Left cardiac atrium (tissue), 4 donors: ENCODE measurements at regions not wholly inside any gene's neighbourhood (a gene's known extent, or its start where the extent isn't known, plus 50 kb on each side); places are given as distances from the start of the nearest gene placed in this dataset.

ENCODE experiments used
- ATAC-seq, 2 donors: fragments of 200-7000 bp; cut with Tn5 transposase; one replicate each; pipeline ENCODE4 v1.9.1; 2020; ENCODE audit warnings: mild to moderate bottlenecking in 2 of 2, moderate library complexity in 2 of 2
- DNase-seq: peaks from one replicate; pipeline ENCODE4 v3.0.0-alpha.2; 2020
- intact Hi-C, 2 donors: fragments of 100-400 bp; cut with DNase I; formaldehyde crosslinking; loops; one replicate each; pipeline versions ENCODE4 v1.14.1 to v1.15.1; 2022 to 2023
- donor health status: DM: no; HTN: yes; CAD: no.
- donor health status: DM: no; HTN: yes; CAD: no; lungs with severe emphysema.
- donor health status: DM: yes; HTN: yes; CAD: no.
- donor health status: Dilated cardiomyopathy.

DNA sequence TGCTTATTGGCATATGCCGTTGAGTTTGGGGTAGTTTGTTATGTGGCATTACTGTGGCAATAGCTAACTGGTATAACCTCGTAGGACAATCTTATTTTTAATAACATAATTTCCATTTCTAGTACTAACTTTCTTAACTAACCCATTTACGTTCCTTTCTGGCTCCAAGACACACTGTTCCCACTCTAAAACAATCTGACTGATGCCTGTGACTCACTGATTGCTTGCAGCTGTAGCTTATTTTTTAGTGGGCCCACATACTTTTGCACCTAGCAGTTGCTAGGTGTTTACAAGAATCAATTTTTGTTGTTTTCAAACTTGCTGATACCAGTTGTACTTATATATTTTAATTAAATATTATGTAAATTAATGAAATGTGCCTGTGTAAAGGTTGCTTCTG, 52.2 kb downstream of the FAT3 start:
- ATAC-seq (no peak), DNase-seq (no peak)
- intact Hi-C loops = no loop called here

DNA sequence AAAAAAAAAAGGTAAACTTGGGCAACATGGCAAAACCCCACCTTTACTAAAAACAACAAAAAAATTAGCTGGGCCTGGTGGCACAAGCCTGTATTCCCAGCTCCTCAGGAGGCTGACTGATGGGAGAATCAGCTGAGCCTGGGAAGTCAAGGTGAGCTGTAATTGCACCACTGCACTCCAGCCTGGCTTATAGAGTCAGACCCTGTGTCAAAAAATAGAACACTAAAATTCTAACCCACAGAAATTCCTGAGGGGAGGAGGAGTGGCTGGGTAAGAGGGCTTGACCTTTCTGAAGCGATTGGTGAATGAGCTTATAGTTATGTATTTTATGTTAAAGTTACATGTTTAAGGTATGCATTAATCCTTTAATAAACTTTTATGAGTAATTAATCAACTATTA, 53.3 kb downstream of the FAT3 start:
- DNase-seq (no peak), ATAC-seq (no peak)
- intact Hi-C loops = no loop called here

DNA sequence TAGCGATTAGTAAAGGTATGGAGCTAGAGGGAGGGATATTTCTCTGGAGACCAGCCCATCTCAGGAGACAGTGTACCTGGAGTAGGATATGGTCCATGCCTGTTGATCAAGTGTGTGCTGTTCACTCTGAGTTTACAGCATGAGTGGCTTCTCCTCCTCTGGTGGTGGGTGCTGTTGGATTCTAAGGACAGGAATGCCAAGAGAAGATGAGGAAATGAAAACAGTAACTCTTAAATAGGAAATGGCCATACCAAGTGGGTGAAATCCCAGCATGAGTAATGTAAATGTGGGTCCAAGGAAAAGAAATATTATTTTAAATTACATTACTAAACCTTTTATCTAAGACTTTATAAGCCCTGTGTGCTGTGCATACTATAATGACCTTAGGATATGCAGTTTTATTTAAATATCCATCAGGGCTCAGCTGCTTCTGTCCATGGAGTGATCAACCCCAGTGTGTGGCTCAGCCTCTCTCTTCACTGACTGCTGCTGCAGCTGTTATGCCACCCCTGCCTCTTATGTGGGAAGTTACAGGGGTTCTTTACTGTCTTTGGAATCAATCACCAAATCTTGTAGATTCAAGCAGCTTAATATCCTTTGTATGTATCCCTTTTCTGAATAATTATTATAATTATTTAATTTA, 54.3 kb downstream of the FAT3 start:
- no peak for ATAC-seq
- no peak for DNase-seq
- intact Hi-C loops = no loop called here

DNA sequence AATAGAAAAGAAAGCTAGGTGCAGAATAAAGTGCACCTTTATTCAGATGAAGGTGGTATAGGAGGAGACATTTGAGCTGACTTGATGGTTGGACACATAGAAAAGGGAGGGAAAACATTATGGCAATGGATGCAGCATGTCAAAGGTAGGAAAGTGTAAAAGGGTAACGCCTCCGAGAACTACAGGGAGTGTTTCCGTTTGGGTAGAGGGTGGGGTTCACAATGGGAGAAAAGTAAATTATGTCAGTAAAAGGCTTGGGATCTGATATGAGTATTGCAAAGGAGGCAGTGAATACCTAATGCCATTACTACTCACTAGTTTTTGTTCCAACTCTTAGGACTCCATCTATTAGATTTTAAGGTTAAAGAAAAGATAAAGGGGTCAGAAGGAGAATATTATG, 59.5 kb downstream of the FAT3 start:
- no peak for DNase-seq
- ATAC-seq = no peak
- intact Hi-C loops = no loop called here

DNA sequence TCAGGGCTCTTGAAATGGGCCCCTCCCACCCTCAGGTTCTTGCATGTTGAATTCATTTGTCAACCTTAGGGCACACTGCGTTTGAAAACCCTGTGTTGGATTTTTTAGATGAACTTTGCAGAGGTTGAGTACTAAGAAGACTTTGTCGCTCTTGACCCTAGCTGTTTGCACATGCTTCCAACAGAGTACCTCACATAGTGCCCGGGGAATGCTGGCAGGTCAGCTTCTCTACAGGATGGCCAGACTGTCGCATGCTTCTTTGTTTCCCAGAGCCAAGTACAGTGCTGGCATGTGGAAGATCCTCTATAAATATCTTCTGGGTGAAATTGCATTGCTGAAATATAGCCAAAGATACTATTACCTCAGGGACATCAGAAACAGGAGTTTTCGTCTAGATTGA, 59.9 kb downstream of the FAT3 start:
- intact Hi-C loops = no loop called here
- peak; percentile 65 to 77 for ATAC-seq
- DNase-seq = no peak

DNA sequence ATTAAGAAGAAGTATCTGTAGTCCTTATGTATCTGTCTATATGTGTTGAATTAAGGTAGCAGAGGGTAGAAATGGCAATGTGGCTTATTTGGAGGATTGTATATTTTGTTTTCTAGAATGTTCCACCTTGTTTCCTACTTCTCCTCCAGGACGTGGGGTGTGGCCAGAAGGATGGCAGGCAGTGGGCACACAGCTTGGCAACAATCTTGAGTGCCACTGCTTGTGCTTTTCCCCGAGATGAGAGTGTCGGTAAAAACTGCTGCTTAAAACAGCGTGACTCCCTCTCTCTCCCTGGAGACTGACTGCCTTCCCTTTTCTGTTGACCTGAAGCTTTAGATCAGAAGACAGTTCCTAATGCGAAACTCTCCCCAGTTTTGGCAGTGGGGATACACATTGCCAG, 61.2 kb downstream of the FAT3 start:
- intact Hi-C loops = no loop called here
- ATAC-seq (no peak), DNase-seq (no peak)

DNA sequence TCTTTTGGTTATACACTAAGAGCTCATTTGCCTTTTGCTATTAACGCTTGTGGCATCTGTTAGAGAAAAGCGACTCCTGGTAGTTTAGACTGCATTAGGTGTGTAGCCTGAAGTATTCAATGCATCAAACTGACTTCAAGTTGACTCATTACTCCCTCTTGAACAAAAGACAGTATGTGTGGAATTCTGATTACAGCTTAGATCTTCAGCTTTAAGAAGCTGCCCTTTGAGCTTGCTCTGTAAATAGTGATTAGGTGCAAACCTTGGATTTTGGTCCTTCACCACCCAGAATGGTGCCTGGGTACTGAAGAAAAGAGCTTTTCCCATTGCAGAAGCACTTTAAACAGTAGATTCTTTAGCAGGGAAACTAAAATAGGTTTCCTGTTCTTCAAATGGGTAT, 62.1 kb downstream of the FAT3 start:
- intact Hi-C loops = no loop called here
- ATAC-seq (no peak), DNase-seq (no peak)

DNA sequence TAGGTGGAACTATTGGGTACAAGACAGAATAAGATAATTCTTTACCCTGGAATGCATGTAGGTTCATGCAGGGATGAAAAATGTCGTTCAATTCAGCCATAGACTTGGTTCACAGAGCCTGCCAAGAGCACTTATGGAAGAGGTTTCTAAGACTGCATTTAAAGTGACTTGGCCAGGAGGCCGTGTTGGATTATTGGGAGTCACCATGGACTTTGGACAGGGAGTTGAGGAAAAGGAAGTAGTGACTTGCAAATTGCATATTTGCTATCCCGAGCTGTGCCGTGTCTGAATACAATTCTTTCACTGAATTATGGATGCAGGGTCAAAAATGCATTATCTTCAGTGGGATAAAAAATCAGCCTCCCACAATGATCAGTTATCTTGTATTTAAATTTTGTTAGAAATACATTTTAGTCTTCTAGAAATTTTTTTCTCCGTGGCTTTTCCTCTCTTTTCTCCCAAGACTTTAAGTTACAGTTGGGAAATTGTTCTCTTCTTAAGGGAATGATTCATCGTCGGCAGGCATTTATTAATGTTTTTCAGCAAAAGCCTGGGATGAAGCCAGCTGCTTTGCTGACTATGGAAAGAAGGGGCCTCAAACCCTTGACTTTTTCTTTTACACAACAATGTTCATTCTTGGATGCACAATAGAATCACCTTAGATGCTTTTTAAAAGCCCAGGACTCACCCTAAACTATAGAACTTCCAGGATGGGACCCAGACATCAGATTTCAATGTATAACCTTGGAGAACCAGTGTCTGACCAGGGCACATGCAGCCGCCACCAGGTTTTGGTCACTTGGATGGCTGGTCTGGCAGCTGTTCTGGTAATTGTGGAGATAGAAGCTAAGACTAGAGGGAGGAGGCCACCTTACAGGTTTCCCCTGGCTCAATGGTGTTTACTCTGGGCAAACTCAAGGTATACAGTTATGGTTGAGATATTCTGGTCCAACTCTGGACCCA, 70.8 kb downstream of the FAT3 start:
- ATAC-seq (no peak), DNase-seq (no peak)
- intact Hi-C loops = no loop called here

DNA sequence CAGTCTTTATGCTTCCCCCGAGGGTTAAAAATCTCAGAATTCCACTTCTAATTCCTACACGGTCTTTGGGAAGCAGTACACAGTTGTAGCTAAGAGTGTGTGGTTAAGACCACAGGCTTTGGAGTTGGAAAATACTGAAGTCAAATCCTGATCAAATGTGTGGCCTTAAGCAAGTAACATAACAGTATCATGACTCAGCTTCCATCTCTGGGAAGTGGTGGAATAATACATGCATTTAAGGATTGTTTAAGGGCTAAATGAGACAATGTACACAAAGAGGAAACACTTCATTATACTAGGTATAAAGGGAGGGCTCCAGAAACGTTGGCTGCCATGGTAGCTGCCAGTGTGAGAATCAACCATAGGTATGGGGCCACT, 71.5 kb downstream of the FAT3 start:
- ATAC-seq = no peak
- intact Hi-C loops = no loop called here
- DNase-seq = no peak

DNA sequence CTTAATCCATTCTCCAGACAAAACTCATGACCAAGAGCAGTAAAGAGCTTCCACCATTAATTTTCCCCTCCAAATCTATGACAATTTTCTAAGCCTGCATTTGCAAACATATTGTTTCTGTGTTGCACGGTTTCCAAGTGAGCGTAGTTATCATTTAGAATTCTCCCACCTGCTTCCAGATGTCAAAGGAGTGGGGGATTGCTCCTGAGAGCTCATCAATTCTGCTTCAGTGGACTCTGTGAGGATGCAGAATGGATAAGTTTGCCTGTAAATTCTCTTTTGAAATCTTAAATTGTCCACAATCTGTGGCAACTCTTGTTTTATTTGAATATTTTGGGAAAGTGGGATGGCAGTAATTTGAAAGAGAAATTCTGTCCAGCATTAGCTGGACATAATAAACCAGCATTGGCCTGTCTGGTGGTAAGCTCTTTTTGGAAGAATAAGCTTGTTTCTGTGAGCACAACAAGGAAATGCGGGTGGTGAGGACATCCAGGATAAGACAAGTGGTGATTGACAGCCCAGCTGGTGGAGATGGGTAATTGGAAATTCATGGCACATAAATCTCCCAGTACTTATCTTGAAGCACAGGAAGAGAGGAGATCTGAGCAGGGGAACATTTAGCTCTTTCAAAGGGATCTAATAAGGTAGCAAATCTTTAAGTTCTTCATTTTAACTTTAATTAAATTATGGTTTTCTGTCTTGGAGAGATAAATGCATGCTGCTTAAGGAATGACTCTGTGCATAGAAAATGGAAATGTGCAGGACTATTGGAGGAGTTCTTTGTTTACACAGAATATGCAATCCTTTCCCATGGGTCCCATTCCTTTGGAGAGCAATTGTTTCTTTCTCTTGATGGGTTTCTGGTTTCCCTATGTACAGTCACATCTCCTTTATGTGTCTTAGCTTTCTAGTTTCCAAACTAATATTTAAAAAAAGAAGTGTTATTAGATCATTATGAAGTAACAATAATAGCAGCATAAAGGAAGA, 73.2 kb downstream of the FAT3 start:
- DNase-seq (no peak), ATAC-seq (no peak)
- intact Hi-C loops = no loop called here

DNA sequence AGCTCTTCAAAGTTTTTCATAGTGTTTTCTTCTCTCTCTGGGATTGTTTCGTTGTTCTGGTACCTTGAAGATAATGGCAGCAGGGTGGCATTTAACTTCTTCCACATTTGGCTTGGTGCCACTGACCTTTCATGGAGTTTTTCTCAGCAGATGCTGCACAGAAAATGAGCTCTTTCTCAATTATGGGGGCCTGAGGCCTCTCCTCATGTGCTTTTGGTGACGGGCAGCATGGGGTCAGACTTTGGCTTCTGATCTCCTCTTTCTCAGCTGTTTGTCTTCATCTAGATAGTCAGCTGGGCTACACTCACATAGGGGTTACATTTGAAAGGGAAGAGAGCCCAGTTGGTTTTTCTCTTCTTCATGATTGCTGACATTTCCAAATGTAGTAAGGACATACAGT, 76.3 kb downstream of the FAT3 start:
- no peak for ATAC-seq
- intact Hi-C loops = no loop called here
- DNase-seq = no peak

DNA sequence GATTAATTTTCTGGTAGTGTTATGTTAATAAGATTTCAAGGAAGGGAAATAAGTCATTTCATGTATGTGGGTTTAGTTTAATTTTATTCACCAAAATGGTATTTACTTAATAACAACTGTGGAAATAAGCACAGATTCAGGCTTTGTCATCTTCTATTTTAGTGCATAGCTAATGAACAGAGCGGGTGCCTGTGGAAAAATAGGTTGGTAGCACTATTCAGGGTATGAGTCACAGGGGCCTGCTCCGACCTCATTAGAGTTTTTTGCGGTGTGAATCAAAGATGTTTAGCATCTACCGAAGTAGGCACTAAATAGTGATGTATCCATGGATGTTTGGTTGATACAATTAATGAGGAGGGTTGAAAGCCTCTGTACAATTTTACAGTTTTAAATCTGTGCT, 78.2 kb downstream of the FAT3 start:
- intact Hi-C loops = no loop called here

DNA sequence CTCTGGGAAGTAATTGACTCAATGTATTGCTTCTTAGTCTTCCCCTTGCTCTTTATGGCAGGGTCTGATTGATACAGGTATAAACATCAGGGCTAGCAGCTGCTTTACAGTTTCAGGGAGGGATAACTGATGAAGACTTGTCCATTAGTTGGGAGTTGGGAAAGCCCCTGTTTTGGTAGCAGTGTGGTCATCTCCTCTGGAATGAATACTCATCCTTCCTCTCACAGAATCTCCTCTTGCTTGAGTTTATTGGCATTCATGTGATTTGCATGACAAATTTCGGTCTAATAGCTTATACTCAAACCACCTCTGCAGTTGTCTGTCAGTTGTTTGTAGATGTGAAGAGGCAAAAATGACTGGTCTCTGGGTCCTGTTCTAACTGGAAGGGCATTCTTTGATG, 79.7 kb downstream of the FAT3 start:
- intact Hi-C loops = no loop called here
- ATAC-seq (no peak), DNase-seq (no peak)

More for the DNA sequence above, 78.2 kb downstream of the FAT3 start:
- no peak for ATAC-seq
- DNase-seq = no peak

DNA sequence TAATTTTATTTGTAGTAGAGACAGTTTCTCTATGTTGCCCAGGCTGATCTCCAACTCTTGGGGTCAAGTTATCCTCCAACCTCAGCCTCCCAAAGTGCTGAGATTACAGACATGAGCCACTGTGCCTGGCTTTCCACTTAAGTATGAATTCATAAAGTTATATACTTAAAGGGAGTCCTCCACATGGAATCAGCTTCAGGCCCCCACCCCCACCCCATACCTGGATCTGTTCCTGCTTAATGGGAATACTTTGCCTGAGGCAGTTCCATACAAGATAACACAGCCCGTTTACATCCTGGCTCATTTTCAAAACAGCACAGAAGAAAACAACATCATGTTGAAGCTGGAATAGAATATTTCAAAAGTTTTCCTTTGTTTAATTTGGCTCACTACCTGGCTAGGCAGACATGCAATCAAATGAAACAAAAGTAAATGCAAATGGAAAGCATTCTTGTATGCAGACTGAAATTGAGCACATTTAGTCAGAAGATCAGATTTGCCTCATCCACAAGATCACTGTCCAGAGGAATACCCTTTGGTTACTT, 82.4 kb downstream of the FAT3 start:
- intact Hi-C loops = no loop called here
- no peak for ATAC-seq
- DNase-seq = no peak

DNA sequence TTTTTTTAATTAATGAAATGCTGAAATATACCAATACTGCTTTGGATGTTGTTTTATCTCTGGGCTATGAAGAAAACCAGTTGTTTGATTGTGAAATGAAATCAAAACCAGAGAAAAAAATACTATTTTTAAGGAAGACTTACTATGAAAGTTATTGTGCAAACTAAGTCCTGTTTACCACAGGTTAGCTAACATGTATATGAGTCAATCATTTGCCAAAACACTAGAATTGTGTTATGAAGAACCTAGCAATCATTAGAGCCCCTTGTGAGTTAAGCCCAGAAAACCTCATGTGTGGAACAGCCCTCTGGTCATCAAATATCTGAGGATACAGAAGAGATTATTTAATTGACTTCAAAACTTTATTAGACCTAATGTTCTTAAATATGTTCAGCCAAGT, 83.7 kb downstream of the FAT3 start:
- intact Hi-C loops = no loop called here
- ATAC-seq = no peak
- no peak for DNase-seq

DNA sequence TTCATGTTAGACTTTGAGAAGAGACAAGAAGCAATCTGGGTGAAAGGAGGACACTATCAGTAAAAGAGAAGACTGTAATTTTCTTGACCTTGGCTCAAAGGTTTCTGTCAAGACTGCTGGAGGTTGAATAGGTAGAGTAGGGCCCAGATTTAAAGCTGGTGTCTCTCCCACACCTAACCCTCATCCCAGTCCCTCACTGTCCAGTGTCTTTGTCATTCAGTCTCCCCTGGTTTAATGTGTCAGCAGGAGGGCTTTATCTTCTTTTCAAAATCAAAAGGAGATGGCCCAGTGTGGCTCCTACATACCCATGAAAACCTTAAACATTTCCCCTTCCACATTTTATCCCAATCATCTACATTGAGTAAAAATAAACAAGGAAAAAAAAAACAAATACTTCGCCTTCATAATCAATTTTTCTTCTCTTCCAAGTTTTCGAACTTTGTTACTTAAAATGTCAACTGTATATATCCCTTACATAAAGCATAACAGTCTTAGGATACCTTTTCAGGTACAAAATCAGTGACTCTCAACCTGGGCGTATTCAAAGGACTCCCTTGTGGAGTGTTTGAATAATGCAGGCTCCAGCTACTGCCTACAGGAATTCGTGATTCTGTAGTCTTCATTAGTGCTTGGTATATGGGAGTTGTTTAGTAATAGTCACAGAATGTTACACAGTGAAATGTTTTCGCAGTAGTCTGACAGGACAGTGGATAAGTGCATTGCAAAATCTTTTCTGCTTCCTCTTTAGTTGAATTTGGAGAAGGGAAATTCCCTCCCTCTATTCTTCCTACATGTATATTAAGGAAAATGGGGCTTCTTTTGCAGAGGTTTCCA, 87.2 kb downstream of the FAT3 start:
- no peak for DNase-seq
- ATAC-seq = no peak

DNA sequence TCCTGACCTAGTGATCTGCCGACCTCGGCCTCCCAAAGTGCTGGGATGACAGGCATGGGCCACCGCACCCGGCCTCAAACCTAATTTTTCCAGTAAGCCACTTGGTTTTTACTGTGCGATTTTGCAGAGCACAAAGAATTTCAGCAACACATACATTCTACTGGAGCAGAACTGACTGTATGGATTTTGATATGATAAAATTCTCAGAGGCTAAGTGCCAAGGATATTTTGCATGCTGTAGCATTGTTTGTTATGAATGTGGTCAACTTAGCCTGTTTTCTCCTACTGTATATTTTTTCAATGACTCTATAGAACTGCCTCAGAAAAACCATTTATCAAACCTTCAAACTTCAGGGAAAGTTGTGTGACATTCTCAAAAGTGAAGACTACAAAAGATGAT, 89.2 kb downstream of the FAT3 start:
- intact Hi-C loops = no loop called here
- DNase-seq = no peak
- ATAC-seq = no peak

More for the DNA sequence above, 87.2 kb downstream of the FAT3 start:
- intact Hi-C loops = no loop called here

DNA sequence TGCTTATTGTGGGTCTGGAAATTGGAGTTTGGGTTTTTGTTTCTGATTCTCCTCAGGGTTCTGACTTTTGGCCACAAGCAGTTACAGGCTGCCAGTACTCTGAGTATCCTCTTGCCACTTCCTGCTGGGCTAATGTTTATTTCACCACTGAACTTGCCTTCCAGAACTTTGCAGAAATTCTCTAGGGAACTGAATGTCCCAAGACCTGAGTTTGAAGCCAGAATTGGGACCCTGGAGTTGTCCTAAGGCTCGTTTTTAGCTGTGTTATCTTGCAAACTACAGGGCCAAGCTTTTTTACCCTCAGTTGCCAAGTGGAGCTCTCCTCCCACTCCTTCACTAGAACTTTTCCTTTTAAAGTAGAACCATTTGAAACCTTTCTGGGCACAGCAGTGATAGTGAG, 89.9 kb downstream of the FAT3 start:
- intact Hi-C loops = no loop called here
- ATAC-seq (peak in 1 of 2 donors; percentile 92), DNase-seq (no peak)
